GM23338 (cell line): ENCODE measurements at regions not wholly inside any gene's neighbourhood (a gene's known extent, or its start where the extent isn't known, plus 50 kb on each side); places are given as distances from the start of the nearest gene placed in this dataset.

Experiments used
- CREB1 ChIP-seq: fragments of 250-450 bp; sonication (Bioruptor Pico); IDR thresholded peaks from 2 replicates; pipeline ENCODE4 v1.5.0; 2020; ENCODE audit warnings: low read depth, mild to moderate bottlenecking, moderate library complexity
- CTCF ChIP-seq, 2 experiments: fragments of 200-600 bp in 1 of 2; sonication (generic) in 1 of 2; conservative IDR thresholded peaks; 2 replicates each; pipeline versions ENCODE4 v1.5.1 to v1.6.1; 2016 to 2017; ENCODE audit warnings: antibody characterized with exemption in 2 of 2, low read depth in 2 of 2, mild to moderate bottlenecking in 2 of 2, moderate library complexity in 1 of 2
- EZH2 ChIP-seq: fragments of 200-600 bp; sonication (generic); IDR thresholded peaks from one replicate; pipeline ENCODE4 v1.8.0; 2017; ENCODE audit warnings: antibody characterized with exemption, mild to moderate bottlenecking, low read depth; ENCODE audit not compliant: unreplicated experiment
- EZH2phosphoT487 ChIP-seq: fragments of 200-600 bp; sonication (generic); IDR thresholded peaks from one replicate; pipeline ENCODE4 v1.8.1; 2018; ENCODE audit warnings: antibody characterized with exemption; ENCODE audit not compliant: unreplicated experiment
- JUNB ChIP-seq: IDR thresholded peaks from one replicate; pipeline ENCODE4 v1.6.1; 2016; ENCODE audit warnings: antibody characterized with exemption; ENCODE audit not compliant: unreplicated experiment
- NANOG ChIP-seq: IDR thresholded peaks from 2 replicates; pipeline ENCODE4 v1.6.1; 2016; ENCODE audit warnings: antibody characterized with exemption, borderline replicate concordance
- POLR2AphosphoS5 ChIP-seq: IDR thresholded peaks from 2 replicates; pipeline ENCODE4 v1.6.1; 2016; ENCODE audit warnings: antibody characterized with exemption, low read depth
- STAT1 ChIP-seq: IDR thresholded peaks from one replicate; pipeline ENCODE4 v1.6.1; 2016; ENCODE audit warnings: antibody characterized with exemption; ENCODE audit not compliant: unreplicated experiment
- ZNF114 ChIP-seq: fragments of 250-450 bp; sonication (Bioruptor Pico); IDR thresholded peaks from 2 replicates; pipeline ENCODE4 v1.5.0; 2020; ENCODE audit warnings: mild to moderate bottlenecking, moderate library complexity
- ZNF331 ChIP-seq: fragments of 250-450 bp; sonication (Bioruptor Pico); IDR thresholded peaks from 2 replicates; pipeline ENCODE4 v1.5.0; 2020; ENCODE audit warnings: low read depth, mild to moderate bottlenecking, moderate library complexity
- TF ChIP-seq, protein P1 (sequence below): IDR thresholded peaks from one replicate; pipeline ENCODE4 v1.6.1; 2018; ENCODE audit warnings: antibody characterized with exemption; ENCODE audit not compliant: unreplicated experiment
- TF ChIP-seq, protein P2 (sequence below): IDR thresholded peaks from 2 replicates; pipeline ENCODE4 v1.6.1; 2016; ENCODE audit warnings: antibody characterized with exemption
- TF ChIP-seq, protein P3 (sequence below): fragments of 250-450 bp; sonication (Bioruptor Pico); IDR thresholded peaks from 2 replicates; pipeline ENCODE4 v1.5.0; 2020; ENCODE audit warnings: mild to moderate bottlenecking, moderate library complexity

GRCh38 chr3:124410471-124410870 lies 319.8 kb upstream of the UMPS start:
- TF ChIP-seq CTCF (conservative IDR thresholded peaks at IDR 0.05; ENCODE audit: low read depth in 2 of 2): no peak
- TF ChIP-seq EZH2phosphoT487: no peak
- TF ChIP-seq POLR2AphosphoS5: no peak
- TF ChIP-seq CREB1 (CRISPR knock-in tag): no peak
- TF ChIP-seq, protein P1, sequence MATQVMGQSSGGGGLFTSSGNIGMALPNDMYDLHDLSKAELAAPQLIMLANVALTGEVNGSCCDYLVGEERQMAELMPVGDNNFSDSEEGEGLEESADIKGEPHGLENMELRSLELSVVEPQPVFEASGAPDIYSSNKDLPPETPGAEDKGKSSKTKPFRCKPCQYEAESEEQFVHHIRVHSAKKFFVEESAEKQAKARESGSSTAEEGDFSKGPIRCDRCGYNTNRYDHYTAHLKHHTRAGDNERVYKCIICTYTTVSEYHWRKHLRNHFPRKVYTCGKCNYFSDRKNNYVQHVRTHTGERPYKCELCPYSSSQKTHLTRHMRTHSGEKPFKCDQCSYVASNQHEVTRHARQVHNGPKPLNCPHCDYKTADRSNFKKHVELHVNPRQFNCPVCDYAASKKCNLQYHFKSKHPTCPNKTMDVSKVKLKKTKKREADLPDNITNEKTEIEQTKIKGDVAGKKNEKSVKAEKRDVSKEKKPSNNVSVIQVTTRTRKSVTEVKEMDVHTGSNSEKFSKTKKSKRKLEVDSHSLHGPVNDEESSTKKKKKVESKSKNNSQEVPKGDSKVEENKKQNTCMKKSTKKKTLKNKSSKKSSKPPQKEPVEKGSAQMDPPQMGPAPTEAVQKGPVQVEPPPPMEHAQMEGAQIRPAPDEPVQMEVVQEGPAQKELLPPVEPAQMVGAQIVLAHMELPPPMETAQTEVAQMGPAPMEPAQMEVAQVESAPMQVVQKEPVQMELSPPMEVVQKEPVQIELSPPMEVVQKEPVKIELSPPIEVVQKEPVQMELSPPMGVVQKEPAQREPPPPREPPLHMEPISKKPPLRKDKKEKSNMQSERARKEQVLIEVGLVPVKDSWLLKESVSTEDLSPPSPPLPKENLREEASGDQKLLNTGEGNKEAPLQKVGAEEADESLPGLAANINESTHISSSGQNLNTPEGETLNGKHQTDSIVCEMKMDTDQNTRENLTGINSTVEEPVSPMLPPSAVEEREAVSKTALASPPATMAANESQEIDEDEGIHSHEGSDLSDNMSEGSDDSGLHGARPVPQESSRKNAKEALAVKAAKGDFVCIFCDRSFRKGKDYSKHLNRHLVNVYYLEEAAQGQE: no peak
- no peak for TF ChIP-seq JUNB
- TF ChIP-seq EZH2: no peak
- TF ChIP-seq, protein P2, sequence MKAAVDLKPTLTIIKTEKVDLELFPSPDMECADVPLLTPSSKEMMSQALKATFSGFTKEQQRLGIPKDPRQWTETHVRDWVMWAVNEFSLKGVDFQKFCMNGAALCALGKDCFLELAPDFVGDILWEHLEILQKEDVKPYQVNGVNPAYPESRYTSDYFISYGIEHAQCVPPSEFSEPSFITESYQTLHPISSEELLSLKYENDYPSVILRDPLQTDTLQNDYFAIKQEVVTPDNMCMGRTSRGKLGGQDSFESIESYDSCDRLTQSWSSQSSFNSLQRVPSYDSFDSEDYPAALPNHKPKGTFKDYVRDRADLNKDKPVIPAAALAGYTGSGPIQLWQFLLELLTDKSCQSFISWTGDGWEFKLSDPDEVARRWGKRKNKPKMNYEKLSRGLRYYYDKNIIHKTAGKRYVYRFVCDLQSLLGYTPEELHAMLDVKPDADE: no peak
- TF ChIP-seq NANOG: no peak
- TF ChIP-seq ZNF331 (CRISPR knock-in tag): no peak
- TF ChIP-seq STAT1: no peak
- TF ChIP-seq ZNF114 (CRISPR knock-in tag): no peak
- TF ChIP-seq, protein P3, sequence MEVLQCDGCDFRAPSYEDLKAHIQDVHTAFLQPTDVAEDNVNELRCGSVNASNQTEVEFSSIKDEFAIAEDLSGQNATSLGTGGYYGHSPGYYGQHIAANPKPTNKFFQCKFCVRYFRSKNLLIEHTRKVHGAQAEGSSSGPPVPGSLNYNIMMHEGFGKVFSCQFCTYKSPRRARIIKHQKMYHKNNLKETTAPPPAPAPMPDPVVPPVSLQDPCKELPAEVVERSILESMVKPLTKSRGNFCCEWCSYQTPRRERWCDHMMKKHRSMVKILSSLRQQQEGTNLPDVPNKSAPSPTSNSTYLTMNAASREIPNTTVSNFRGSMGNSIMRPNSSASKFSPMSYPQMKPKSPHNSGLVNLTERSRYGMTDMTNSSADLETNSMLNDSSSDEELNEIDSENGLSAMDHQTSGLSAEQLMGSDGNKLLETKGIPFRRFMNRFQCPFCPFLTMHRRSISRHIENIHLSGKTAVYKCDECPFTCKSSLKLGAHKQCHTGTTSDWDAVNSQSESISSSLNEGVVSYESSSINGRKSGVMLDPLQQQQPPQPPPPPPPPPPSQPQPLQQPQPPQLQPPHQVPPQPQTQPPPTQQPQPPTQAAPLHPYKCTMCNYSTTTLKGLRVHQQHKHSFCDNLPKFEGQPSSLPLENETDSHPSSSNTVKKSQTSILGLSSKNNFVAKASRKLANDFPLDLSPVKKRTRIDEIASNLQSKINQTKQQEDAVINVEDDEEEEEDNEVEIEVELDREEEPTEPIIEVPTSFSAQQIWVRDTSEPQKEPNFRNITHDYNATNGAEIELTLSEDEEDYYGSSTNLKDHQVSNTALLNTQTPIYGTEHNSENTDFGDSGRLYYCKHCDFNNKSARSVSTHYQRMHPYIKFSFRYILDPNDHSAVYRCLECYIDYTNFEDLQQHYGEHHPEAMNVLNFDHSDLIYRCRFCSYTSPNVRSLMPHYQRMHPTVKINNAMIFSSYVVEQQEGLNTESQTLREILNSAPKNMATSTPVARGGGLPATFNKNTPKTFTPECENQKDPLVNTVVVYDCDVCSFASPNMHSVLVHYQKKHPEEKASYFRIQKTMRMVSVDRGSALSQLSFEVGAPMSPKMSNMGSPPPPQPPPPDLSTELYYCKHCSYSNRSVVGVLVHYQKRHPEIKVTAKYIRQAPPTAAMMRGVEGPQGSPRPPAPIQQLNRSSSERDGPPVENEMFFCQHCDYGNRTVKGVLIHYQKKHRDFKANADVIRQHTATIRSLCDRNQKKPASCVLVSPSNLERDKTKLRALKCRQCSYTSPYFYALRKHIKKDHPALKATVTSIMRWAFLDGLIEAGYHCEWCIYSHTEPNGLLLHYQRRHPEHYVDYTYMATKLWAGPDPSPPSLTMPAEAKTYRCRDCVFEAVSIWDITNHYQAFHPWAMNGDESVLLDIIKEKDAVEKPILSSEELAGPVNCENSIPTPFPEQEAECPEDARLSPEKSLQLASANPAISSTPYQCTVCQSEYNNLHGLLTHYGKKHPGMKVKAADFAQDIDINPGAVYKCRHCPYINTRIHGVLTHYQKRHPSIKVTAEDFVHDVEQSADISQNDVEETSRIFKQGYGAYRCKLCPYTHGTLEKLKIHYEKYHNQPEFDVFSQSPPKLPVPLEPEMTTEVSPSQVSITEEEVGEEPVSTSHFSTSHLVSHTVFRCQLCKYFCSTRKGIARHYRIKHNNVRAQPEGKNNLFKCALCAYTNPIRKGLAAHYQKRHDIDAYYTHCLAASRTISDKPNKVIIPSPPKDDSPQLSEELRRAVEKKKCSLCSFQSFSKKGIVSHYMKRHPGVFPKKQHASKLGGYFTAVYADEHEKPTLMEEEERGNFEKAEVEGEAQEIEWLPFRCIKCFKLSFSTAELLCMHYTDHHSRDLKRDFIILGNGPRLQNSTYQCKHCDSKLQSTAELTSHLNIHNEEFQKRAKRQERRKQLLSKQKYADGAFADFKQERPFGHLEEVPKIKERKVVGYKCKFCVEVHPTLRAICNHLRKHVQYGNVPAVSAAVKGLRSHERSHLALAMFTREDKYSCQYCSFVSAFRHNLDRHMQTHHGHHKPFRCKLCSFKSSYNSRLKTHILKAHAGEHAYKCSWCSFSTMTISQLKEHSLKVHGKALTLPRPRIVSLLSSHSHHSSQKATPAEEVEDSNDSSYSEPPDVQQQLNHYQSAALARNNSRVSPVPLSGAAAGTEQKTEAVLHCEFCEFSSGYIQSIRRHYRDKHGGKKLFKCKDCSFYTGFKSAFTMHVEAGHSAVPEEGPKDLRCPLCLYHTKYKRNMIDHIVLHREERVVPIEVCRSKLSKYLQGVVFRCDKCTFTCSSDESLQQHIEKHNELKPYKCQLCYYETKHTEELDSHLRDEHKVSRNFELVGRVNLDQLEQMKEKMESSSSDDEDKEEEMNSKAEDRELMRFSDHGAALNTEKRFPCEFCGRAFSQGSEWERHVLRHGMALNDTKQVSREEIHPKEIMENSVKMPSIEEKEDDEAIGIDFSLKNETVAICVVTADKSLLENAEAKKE: no peak
